B cell (primary cell): ENCODE measurements at regions not wholly inside any gene's neighbourhood (a gene's known extent, or its start where the extent isn't known, plus 50 kb on each side); places are given as distances from the start of the nearest gene placed in this dataset.

Experiments used
- EZH2 ChIP-seq: IDR thresholded peaks from 2 replicates; pipeline ENCODE4 v1.6.1; 2012; ENCODE audit warnings: borderline replicate concordance, low read depth, mild to moderate bottlenecking, moderate library complexity, low read length; ENCODE audit not compliant: insufficient read depth, poor library complexity, severe bottlenecking
- TF ChIP-seq, protein P1 (sequence below): fragments of 200-600 bp; IDR thresholded peaks from one replicate; pipeline ENCODE4 v1.8.0; 2022; ENCODE audit warnings: antibody characterized with exemption, mild to moderate bottlenecking

DNA sequence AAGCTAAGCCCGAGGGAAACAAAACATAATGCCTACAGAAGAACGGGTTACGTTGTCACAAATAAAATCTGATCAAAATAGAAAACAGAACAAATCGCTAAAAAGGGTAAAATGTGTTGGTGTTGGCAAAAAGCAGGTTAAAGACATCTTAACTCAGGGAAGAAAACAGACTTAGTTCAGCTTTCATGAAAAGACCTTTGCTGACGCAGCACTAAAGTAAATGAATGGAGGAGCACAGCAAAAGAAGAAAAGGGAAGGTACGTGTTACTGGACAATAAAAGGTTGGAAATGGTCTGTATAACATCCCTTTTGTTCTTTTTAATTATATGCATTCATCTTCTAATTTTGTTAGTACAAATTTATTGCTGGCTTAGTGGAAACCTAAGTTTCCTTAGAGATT, 117.4 kb upstream of the DSEL start:
- TF ChIP-seq, protein P1, sequence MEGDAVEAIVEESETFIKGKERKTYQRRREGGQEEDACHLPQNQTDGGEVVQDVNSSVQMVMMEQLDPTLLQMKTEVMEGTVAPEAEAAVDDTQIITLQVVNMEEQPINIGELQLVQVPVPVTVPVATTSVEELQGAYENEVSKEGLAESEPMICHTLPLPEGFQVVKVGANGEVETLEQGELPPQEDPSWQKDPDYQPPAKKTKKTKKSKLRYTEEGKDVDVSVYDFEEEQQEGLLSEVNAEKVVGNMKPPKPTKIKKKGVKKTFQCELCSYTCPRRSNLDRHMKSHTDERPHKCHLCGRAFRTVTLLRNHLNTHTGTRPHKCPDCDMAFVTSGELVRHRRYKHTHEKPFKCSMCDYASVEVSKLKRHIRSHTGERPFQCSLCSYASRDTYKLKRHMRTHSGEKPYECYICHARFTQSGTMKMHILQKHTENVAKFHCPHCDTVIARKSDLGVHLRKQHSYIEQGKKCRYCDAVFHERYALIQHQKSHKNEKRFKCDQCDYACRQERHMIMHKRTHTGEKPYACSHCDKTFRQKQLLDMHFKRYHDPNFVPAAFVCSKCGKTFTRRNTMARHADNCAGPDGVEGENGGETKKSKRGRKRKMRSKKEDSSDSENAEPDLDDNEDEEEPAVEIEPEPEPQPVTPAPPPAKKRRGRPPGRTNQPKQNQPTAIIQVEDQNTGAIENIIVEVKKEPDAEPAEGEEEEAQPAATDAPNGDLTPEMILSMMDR = no peak
- no peak for TF ChIP-seq EZH2
